ENCODE measurements at regions not wholly inside any gene's neighbourhood (a gene's known extent, or its start where the extent isn't known, plus 50 kb on each side); places are given as distances from the start of the nearest gene placed in this dataset.

- TF ChIP-seq POLR2A (IDR thresholded peaks at IDR 0.05): no peak
- TF ChIP-seq CTCF (IDR thresholded peaks at IDR 0.05): no peak
These were observed 294.8 kb upstream of the STT3B start for GRCh38 chr3:31237887-31238286.

All from Peyer's patch (tissue), 4 donors.